K562 (cell line): ENCODE measurements at regions not wholly inside any gene's neighbourhood (a gene's known extent, or its start where the extent isn't known, plus 50 kb on each side); places are given as distances from the start of the nearest gene placed in this dataset.

Experiments used
- ATAC-seq: fragments of 200-7000 bp; cut with Tn5 transposase; 3 replicates; pipeline ENCODE4 v1.9.1; 2020; ENCODE audit warnings: moderate library complexity
- BruUV-seq: library from RNA; stranded (reverse); fragments of 400-500 nt; replicated peaks from 2 replicates; lab custom pipeline; 2021; lab: Mats Ljungman, UMichigan
- CTCF ChIA-PET: fragments of 300-600 bp; formaldehyde crosslinking; extraction: SDS; loops from one replicate; lab custom pipeline; 2021; ENCODE audit warnings: low intra/inter-chr PET ratio; lab: Yijun Ruan, JAX
- POLR2A ChIA-PET: fragments of 300-600, 350-650 bp; sonication (Branson Sonifier 250); formaldehyde crosslinking; extraction: SDS; loops from one replicate; lab custom pipeline; 2021; ENCODE audit warnings: antibody characterized with exemption, inconsistent platforms; lab: Yijun Ruan, JAX
- DNase-seq, 4 experiments: peaks; one replicate each; pipeline versions ENCODE4 v3.0.0 to v3.0.0-alpha.2; 2011 to 2018; ENCODE audit warnings: low spot score in 3 of 4, mixed read lengths in 3 of 4; ENCODE audit errors: extremely low read depth in 1 of 4
- FAIRE-seq: peaks from 2 replicates; lab custom pipeline; 2011; peaks lifted over from hg19 to GRCh38; lab: Jason Lieb, UNC
- H2AFZ ChIP-seq: 2 replicates; pipeline ENCODE4 v1.6.0; 2011; ENCODE audit warnings: low read depth, low read length, control low read depth, inconsistent platforms
- H3K27ac ChIP-seq: fragments of 200-600 bp; 3 replicates; pipeline ENCODE4 v1.8.0; 2011; ENCODE audit warnings: low read depth, mild to moderate bottlenecking, control low read depth, inconsistent platforms, low read length, moderate library complexity, mixed read lengths; ENCODE audit errors: extremely low read depth
- H3K27me3 ChIP-seq, 2 experiments: fragments of 300-600 bp in 1 of 2; 2 replicates in 1 of 2; 3 replicates in 1 of 2; pipeline versions ENCODE4 v1.6.0 to v1.8.0; 2011; ENCODE audit warnings: inconsistent platforms in 2 of 2, low read length in 2 of 2, mild to moderate bottlenecking in 1 of 2, mixed read lengths in 1 of 2, moderate library complexity in 1 of 2; ENCODE audit not compliant: control insufficient read depth in 2 of 2, insufficient read depth in 2 of 2
- H3K36me3 ChIP-seq: fragments of 300-600 bp; 3 replicates; pipeline ENCODE4 v1.8.0; 2011; ENCODE audit warnings: mild to moderate bottlenecking, low read length, inconsistent platforms; ENCODE audit not compliant: control insufficient read depth, insufficient read depth
- H3K4me1 ChIP-seq, 2 experiments: fragments of 200-600 bp in 1 of 2; replicated peaks in 1 of 2; 2 replicates in 1 of 2; 3 replicates in 1 of 2; pipeline versions ENCODE4 v1.5.1 to v1.8.0; 2011; ENCODE audit warnings: inconsistent platforms in 2 of 2, low read length in 2 of 2, mild to moderate bottlenecking in 1 of 2, mixed read lengths in 1 of 2, moderate library complexity in 1 of 2; ENCODE audit not compliant: control insufficient read depth in 2 of 2, insufficient read depth in 2 of 2
- H3K4me2 ChIP-seq: 2 replicates; pipeline ENCODE4 v1.6.1; 2011; ENCODE audit warnings: low read length, control low read depth, inconsistent platforms, mixed read lengths; ENCODE audit not compliant: insufficient read depth
- H3K4me3 ChIP-seq: fragments of 200-600 bp; sonication (generic), shearing (Covaris generic); 2 replicates; pipeline ENCODE4 v1.5.1; 2016; ENCODE audit warnings: control low read depth, inconsistent platforms
- H3K79me2 ChIP-seq: fragments of 200-600 bp; 3 replicates; pipeline ENCODE4 v1.8.0; 2011; ENCODE audit warnings: low read length, inconsistent platforms; ENCODE audit not compliant: control insufficient read depth, insufficient read depth
- H3K9ac ChIP-seq, 2 experiments: 2 replicates each; pipeline versions ENCODE4 v1.6.0 to v1.6.1; 2011; ENCODE audit warnings: low read depth in 2 of 2, low read length in 2 of 2, control low read depth in 1 of 2, inconsistent platforms in 1 of 2, mild to moderate bottlenecking in 1 of 2, mixed read lengths in 1 of 2; ENCODE audit not compliant: insufficient read depth in 1 of 2
- H3K9me1 ChIP-seq: one replicate; pipeline ENCODE4 v1.6.0; 2011; ENCODE audit warnings: inconsistent platforms, mild to moderate bottlenecking, low read length, moderate library complexity; ENCODE audit not compliant: control insufficient read depth, insufficient read depth
- H3K9me3 ChIP-seq: replicated peaks from 2 replicates; pipeline ENCODE4 v1.5.1; 2011; ENCODE audit warnings: low read depth, low read length, inconsistent platforms; ENCODE audit not compliant: control insufficient read depth, insufficient read depth
- H4K20me1 ChIP-seq: replicated peaks from 2 replicates; pipeline ENCODE4 v1.6.1; 2011; ENCODE audit warnings: low read length, inconsistent platforms, mixed read lengths; ENCODE audit not compliant: control insufficient read depth, insufficient read depth
- DDX20 ChIP-seq: fragments of 450-650 bp; IDR thresholded peaks from 2 replicates; pipeline ENCODE4 v1.6.1; 2016; ENCODE audit warnings: missing genetic modification characterization, low read depth, mild to moderate bottlenecking, missing compliant biosample characterization, moderate library complexity
- KHSRP ChIP-seq: fragments of 450-650 bp; IDR thresholded peaks from 2 replicates; pipeline ENCODE4 v1.6.1; 2017
- MYNN ChIP-seq, 2 experiments: sonication (generic); formaldehyde crosslinking in 1 of 2; IDR thresholded peaks; 2 replicates each; pipeline versions ENCODE4 v1.5.0 to v1.6.1; 2016 to 2020; ENCODE audit warnings: antibody characterized with exemption in 1 of 2, missing genetic modification reagents in 1 of 2
- NONO ChIP-seq, 2 experiments: fragments of 200-400 bp in 1 of 2; fragments of 450-650 bp in 1 of 2; formaldehyde crosslinking in 1 of 2; IDR thresholded peaks; 2 replicates each; pipeline ENCODE4 v1.6.1; 2017; ENCODE audit warnings: low read depth in 2 of 2, mild to moderate bottlenecking in 2 of 2, moderate library complexity in 2 of 2, low read length in 1 of 2
- PCBP1 ChIP-seq: fragments of 200-400 bp; formaldehyde crosslinking; IDR thresholded peaks from 2 replicates; pipeline ENCODE4 v1.6.1; 2018; ENCODE audit warnings: mild to moderate bottlenecking, low read depth, low read length; ENCODE audit not compliant: poor library complexity, severe bottlenecking
- in situ Hi-C: fragments of 300-500 bp; cut with MboI; formaldehyde crosslinking; loops from 4 replicates; pipeline ENCODE4 v1.15.0; 2018; ENCODE audit warnings: inconsistent platforms, mixed read lengths
- intact Hi-C: fragments of 100-400 bp; cut with micrococcal nuclease; formaldehyde crosslinking; loops from 2 replicates; pipeline ENCODE4 v1.14.2; 2022
- TF ChIP-seq, protein P1 (sequence below): fragments of 200-800 bp; sonication (Bioruptor generic); IDR thresholded peaks from 2 replicates; pipeline ENCODE4 v1.6.1; 2017; ENCODE audit warnings: missing genetic modification characterization, missing compliant biosample characterization
- TF ChIP-seq, protein P2 (sequence below): sonication (generic); formaldehyde crosslinking; IDR thresholded peaks from 2 replicates; pipeline ENCODE4 v1.4.0; 2020; ENCODE audit warnings: mild to moderate bottlenecking, missing genetic modification reagents
- TF ChIP-seq, protein P3 (sequence below): fragments of 250-450 bp; sonication (Bioruptor Pico); IDR thresholded peaks from 2 replicates; pipeline ENCODE4 v1.4.0; 2020

DNA sequence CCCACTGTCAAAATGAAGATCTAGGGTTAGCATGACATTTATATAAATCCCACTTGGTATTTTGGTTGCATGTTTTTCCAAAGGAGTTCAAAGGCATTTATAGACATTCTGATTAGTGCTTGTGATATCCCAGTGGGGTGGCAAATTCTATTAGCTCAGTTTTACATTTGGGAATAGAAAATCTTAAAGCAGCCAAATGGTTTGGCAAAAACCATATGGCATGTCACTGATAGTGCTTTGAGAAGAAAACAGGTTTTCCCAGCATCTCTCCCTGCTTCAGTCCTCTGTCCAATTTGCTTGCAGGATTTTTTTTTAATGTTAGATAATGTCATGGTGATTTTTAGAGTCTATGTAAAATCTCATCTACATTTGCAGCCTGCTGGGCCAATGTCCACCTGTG is 225.1 kb upstream of the DIO3 start:
- intact Hi-C loops, result no loop called here
- Histone ChIP-seq H3K79me2 (no peaks in the 10 kb centered on the region), H3K27ac (no peak overlapping the region), H3K4me1 (no peaks in the 10 kb centered on the region), H4K20me1 (no peaks in the 10 kb centered on the region), H3K9me3 (no peaks in the 10 kb centered on the region), H3K36me3 (no peaks in the 10 kb centered on the region), H3K9ac (no peak overlapping the region), H3K9me1 (no peaks in the 10 kb centered on the region), H3K27me3 (peaks cover 7 to 60% of the 10 kb centered on the region in 2 experiments), H2AFZ (no peak overlapping the region), H3K4me3 (no peak overlapping the region), H3K4me2 (no peak overlapping the region)
- TF ChIP-seq PCBP1 (no peak), MYNN (IDR thresholded peaks at IDR 0.05) (no peak), MYNN (CRISPR knock-in tag; IDR thresholded peaks at IDR 0.05) (no peak), DDX20 (no peak), NONO (IDR thresholded peaks at IDR 0.05; ENCODE audit: low read depth in 2 of 2, low read length in 1 of 2) (no peak), KHSRP (no peak)
- TF ChIP-seq, protein P1, sequence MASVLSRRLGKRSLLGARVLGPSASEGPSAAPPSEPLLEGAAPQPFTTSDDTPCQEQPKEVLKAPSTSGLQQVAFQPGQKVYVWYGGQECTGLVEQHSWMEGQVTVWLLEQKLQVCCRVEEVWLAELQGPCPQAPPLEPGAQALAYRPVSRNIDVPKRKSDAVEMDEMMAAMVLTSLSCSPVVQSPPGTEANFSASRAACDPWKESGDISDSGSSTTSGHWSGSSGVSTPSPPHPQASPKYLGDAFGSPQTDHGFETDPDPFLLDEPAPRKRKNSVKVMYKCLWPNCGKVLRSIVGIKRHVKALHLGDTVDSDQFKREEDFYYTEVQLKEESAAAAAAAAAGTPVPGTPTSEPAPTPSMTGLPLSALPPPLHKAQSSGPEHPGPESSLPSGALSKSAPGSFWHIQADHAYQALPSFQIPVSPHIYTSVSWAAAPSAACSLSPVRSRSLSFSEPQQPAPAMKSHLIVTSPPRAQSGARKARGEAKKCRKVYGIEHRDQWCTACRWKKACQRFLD (CRISPR knock-in tag), result no peak
- TF ChIP-seq, protein P2, sequence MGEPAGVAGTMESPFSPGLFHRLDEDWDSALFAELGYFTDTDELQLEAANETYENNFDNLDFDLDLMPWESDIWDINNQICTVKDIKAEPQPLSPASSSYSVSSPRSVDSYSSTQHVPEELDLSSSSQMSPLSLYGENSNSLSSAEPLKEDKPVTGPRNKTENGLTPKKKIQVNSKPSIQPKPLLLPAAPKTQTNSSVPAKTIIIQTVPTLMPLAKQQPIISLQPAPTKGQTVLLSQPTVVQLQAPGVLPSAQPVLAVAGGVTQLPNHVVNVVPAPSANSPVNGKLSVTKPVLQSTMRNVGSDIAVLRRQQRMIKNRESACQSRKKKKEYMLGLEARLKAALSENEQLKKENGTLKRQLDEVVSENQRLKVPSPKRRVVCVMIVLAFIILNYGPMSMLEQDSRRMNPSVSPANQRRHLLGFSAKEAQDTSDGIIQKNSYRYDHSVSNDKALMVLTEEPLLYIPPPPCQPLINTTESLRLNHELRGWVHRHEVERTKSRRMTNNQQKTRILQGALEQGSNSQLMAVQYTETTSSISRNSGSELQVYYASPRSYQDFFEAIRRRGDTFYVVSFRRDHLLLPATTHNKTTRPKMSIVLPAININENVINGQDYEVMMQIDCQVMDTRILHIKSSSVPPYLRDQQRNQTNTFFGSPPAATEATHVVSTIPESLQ (CRISPR knock-in tag), result no peak
- TF ChIP-seq, protein P3, sequence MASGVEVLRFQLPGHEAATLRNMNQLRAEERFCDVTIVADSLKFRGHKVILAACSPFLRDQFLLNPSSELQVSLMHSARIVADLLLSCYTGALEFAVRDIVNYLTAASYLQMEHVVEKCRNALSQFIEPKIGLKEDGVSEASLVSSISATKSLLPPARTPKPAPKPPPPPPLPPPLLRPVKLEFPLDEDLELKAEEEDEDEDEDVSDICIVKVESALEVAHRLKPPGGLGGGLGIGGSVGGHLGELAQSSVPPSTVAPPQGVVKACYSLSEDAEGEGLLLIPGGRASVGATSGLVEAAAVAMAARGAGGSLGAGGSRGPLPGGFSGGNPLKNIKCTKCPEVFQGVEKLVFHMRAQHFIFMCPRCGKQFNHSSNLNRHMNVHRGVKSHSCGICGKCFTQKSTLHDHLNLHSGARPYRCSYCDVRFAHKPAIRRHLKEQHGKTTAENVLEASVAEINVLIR, result no peak
- no peak for DNase-seq
- FAIRE-seq, result no peak
- ChIA-PET CTCF (no interaction called here), POLR2A (interaction anchor here (0.7 kb wide), 1 partner anchor 21 kb away, joined by 3 read pairs; no protein-coding TSS in a partner anchor)
- no TSS peak for BruUV-seq
- no peak for ATAC-seq
- in situ Hi-C loops, result no loop called here
